Astrocyte (in vitro differentiated cells and primary cell): ENCODE measurements at regions not wholly inside any gene's neighbourhood (a gene's known extent, or its start where the extent isn't known, plus 50 kb on each side); places are given as distances from the start of the nearest gene placed in this dataset.

Experiments used
- EZH2 ChIP-seq: IDR thresholded peaks from 2 replicates; pipeline ENCODE4 v1.6.1; 2012; ENCODE audit warnings: mild to moderate bottlenecking, low read length, inconsistent platforms; ENCODE audit not compliant: insufficient read depth
- TF ChIP-seq, protein P1 (sequence below): IDR thresholded peaks from 2 replicates; pipeline ENCODE4 v1.5.1; 2011; ENCODE audit warnings: low read depth, mild to moderate bottlenecking, inconsistent platforms, low read length, moderate library complexity; ENCODE audit not compliant: insufficient read depth

DNA sequence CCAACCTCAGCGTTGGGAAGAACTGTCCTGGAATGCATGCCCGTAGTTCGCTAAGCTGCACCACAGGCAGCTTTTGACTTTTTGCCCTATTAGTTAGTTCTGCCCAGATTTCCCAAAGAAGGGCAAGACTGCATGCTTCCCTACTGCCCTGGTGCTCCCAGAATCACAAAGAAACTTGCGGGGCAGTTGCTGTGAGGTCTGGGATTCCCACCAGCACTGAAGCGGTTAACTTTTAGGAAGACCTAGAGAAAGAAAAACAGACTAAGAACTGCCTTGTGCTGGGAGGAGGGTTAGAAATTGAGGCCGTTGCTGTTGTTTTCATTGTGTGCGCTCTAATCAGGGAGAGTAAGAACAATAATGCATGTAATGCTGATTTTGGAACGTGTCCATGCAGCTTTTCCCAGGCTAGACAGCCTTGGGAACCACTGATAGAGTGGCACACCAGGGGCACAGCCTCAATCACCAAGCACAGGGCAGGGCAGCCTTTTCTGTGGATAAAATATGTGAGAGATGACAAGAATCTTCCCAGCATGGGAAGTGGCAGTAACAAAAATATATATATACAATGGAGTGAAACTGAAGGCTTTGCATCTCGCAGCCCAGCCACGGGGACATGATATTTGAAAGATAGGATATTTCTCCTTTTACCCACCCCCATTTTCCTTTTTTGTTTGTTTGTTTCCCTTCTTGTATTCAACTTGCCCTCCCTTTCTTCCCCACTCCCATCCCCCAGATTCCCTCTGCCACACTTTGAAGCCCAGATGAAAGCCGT is 137.7 kb upstream of the HEY2 start:
- TF ChIP-seq, protein P1, sequence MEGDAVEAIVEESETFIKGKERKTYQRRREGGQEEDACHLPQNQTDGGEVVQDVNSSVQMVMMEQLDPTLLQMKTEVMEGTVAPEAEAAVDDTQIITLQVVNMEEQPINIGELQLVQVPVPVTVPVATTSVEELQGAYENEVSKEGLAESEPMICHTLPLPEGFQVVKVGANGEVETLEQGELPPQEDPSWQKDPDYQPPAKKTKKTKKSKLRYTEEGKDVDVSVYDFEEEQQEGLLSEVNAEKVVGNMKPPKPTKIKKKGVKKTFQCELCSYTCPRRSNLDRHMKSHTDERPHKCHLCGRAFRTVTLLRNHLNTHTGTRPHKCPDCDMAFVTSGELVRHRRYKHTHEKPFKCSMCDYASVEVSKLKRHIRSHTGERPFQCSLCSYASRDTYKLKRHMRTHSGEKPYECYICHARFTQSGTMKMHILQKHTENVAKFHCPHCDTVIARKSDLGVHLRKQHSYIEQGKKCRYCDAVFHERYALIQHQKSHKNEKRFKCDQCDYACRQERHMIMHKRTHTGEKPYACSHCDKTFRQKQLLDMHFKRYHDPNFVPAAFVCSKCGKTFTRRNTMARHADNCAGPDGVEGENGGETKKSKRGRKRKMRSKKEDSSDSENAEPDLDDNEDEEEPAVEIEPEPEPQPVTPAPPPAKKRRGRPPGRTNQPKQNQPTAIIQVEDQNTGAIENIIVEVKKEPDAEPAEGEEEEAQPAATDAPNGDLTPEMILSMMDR = no peak
- no peak for TF ChIP-seq EZH2
